Epidermal melanocyte (primary cell): ENCODE measurements at regions not wholly inside any gene's neighbourhood (a gene's known extent, or its start where the extent isn't known, plus 50 kb on each side); places are given as distances from the start of the nearest gene placed in this dataset.
A peak's percentile ranks its signal among the peaks of the same experiment; 100 is the strongest.

ENCODE experiments used
- DNase-seq: peaks from one replicate; pipeline ENCODE4 v3.0.0; 2011; ENCODE audit warnings: low spot score; ENCODE audit not compliant: insufficient read length

GRCh38 chr3:157637866-157638265 lies 134.7 kb upstream of the VEPH1 start:
- DNase-seq: no peak

GRCh38 chr3:157633241-157633640 lies 130.0 kb upstream of the VEPH1 start:
- no peak for DNase-seq

- DNase-seq: no peak
Measured at GRCh38 chr3:157632075-157632474, 128.9 kb upstream of the VEPH1 start.

GRCh38 chr3:157631478-157631877 lies 128.3 kb upstream of the VEPH1 start:
- no peak for DNase-seq

GRCh38 chr3:157626817-157627216 lies 123.6 kb upstream of the VEPH1 start:
- DNase-seq: no peak

- DNase-seq: no peak
Measured at GRCh38 chr3:157624801-157625200, 121.6 kb upstream of the VEPH1 start.

GRCh38 chr3:157618886-157619285 lies 115.7 kb upstream of the VEPH1 start:
- no peak for DNase-seq

- peak; percentile 56 for DNase-seq
Measured at GRCh38 chr3:157618075-157618760, 115.0 kb upstream of the VEPH1 start.

GRCh38 chr3:157614896-157615295 lies 111.7 kb upstream of the VEPH1 start:
- no peak for DNase-seq

- DNase-seq: no peak
Measured at GRCh38 chr3:157611536-157612076, 108.4 kb upstream of the VEPH1 start.

- DNase-seq: no peak
Measured at GRCh38 chr3:157610876-157611535, 107.8 kb upstream of the VEPH1 start.

- DNase-seq: no peak
Measured at GRCh38 chr3:157607826-157608405, 104.7 kb upstream of the VEPH1 start.

- DNase-seq: no peak
Measured at GRCh38 chr3:157606852-157607197, 103.6 kb upstream of the VEPH1 start.

- peak; percentile 73 for DNase-seq
Measured at GRCh38 chr3:157606011-157606851, 103.0 kb upstream of the VEPH1 start.

GRCh38 chr3:157605356-157605755 lies 102.1 kb upstream of the VEPH1 start:
- DNase-seq: no peak

- no peak for DNase-seq
Measured at GRCh38 chr3:157602424-157602823, 99.2 kb upstream of the VEPH1 start.

GRCh38 chr3:157595259-157595658 lies 92.0 kb upstream of the VEPH1 start:
- DNase-seq: no peak

- DNase-seq: no peak
Measured at GRCh38 chr3:157594413-157594812, 91.2 kb upstream of the VEPH1 start.

GRCh38 chr3:157592769-157593168 lies 89.6 kb upstream of the VEPH1 start:
- DNase-seq: no peak

GRCh38 chr3:157590273-157590672 lies 87.1 kb upstream of the VEPH1 start:
- DNase-seq: no peak

- DNase-seq: no peak
Measured at GRCh38 chr3:157589211-157589610, 86.0 kb upstream of the VEPH1 start.
